Adrenal gland (tissue), 5 donors: ENCODE measurements at regions not wholly inside any gene's neighbourhood (a gene's known extent, or its start where the extent isn't known, plus 50 kb on each side); places are given as distances from the start of the nearest gene placed in this dataset.

Experiments
- CTCF ChIP-seq, 6 experiments: fragments of 450-650 bp in 4 of 6; fragments of 200-600 bp in 2 of 6; sonication (generic) in 1 of 6; IDR thresholded peaks; 1 replicate in 5 of 6; 2 replicates in 1 of 6; pipeline versions ENCODE4 v1.5.1 to v1.8.0; 2016 to 2021; ENCODE audit warnings: antibody characterized with exemption in 6 of 6, mild to moderate bottlenecking in 2 of 6, moderate library complexity in 1 of 6
- POLR2A ChIP-seq, 2 donors: fragments of 450-650 bp; IDR thresholded peaks; one replicate each; pipeline ENCODE4 v1.6.1; 2017; ENCODE audit warnings: antibody characterized with exemption in 2 of 2, mild to moderate bottlenecking in 2 of 2, moderate library complexity in 1 of 2
- donor health status: DM: no; HTN: no; CAD: no.

- TF ChIP-seq CTCF (IDR thresholded peaks at IDR 0.05), result no peak
- TF ChIP-seq POLR2A (IDR thresholded peaks at IDR 0.05), result no peak
These were observed 507.6 kb downstream of the HAO1 start for GRCh38 chr20:7432612-7433011.
